Body of pancreas (tissue), 4 donors: ENCODE measurements at regions not wholly inside any gene's neighbourhood (a gene's known extent, or its start where the extent isn't known, plus 50 kb on each side); places are given as distances from the start of the nearest gene placed in this dataset.

ENCODE experiments used
- CTCF ChIP-seq, 7 experiments: fragments of 450-650 bp in 4 of 7; fragments of 200-600 bp in 3 of 7; sonication (generic) in 3 of 7; IDR thresholded peaks; one replicate each; pipeline ENCODE4 v1.5.1; 2016 to 2019; ENCODE audit warnings: antibody characterized with exemption in 7 of 7
- POLR2A ChIP-seq, 3 donors: fragments of 450-650 bp; IDR thresholded peaks; one replicate each; pipeline ENCODE4 v1.6.1; 2016; ENCODE audit warnings: antibody characterized with exemption in 3 of 3, mild to moderate bottlenecking in 2 of 3

DNA sequence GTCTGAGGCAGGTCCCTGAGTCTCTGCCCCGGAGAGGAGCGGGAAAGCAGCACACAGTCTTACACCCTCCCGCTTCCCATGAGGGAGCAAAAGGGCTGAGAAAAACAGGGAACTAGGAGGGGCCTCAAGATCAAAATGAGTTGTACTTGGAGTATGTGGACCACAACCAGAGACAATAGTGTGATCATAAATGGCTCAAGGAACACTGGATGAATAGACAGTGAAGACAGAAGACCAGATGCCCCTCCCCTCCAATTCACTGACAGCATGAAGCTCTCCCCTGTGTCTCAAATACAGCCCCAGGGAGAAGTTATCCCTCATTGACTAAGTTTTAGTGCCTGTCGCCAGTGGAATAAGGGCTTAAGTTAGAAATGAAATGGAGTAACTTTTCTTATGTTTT is 191.0 kb downstream of the TFAP2A start:
- no peak for TF ChIP-seq POLR2A (IDR thresholded peaks at IDR 0.05)
- no peak for TF ChIP-seq CTCF (IDR thresholded peaks at IDR 0.05)
